Activated naive CD4-positive, alpha-beta T cell treated with anti-CD3 and anti-CD28 coated beads, Interleukin-2, amount 50 U/mL, for 24 hours (primary cell): ENCODE measurements at regions not wholly inside any gene's neighbourhood (a gene's known extent, or its start where the extent isn't known, plus 50 kb on each side); places are given as distances from the start of the nearest gene placed in this dataset.
"Not testable (repeated sequence)": the region's sequence is repeated elsewhere in the genome, so short reads cannot be mapped to it uniquely, and the experiment has no call there.

Source experiments
- H3K27ac Mint-ChIP-seq: one replicate; pipeline ENCODE4 v1.8.0; 2021; ENCODE audit warnings: mild to moderate bottlenecking, mixed read lengths
- H3K27me3 Mint-ChIP-seq: one replicate; pipeline ENCODE4 v1.8.0; 2021; ENCODE audit warnings: mixed read lengths
- H3K36me3 Mint-ChIP-seq: one replicate; pipeline ENCODE4 v1.8.0; 2021; ENCODE audit warnings: mixed read lengths
- H3K4me1 Mint-ChIP-seq: one replicate; pipeline ENCODE4 v1.8.0; 2021; ENCODE audit warnings: mixed read lengths
- H3K4me3 Mint-ChIP-seq: one replicate; pipeline ENCODE4 v1.8.0; 2021; ENCODE audit warnings: mild to moderate bottlenecking, mixed read lengths
- H3K9me3 Mint-ChIP-seq: one replicate; pipeline ENCODE4 v1.8.0; 2021; ENCODE audit warnings: mixed read lengths

DNA sequence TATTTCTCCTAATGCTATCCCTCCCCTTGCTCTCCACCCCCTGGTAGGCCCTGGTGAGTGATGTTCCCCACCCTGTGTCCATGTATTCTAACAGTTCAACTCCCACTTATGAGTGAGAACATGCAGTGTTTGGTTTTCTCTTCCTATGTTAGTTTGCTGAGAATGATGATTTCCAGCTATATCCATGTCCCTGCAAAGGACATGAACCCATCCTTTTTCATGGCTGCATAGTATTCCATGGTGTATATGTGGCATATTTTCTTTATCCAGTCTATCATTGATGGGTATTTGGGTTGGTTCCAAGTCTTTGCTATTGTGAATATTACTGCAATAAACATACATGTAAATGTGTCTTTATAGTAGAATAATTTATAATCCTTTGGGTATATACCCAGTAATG lies 540.3 kb downstream of the TMTC2 start:
- not testable (repeated sequence) for H3K9me3 Mint-ChIP-seq, H3K4me1 Mint-ChIP-seq, H3K36me3 Mint-ChIP-seq, H3K27me3 Mint-ChIP-seq, H3K4me3 Mint-ChIP-seq, H3K27ac Mint-ChIP-seq

DNA sequence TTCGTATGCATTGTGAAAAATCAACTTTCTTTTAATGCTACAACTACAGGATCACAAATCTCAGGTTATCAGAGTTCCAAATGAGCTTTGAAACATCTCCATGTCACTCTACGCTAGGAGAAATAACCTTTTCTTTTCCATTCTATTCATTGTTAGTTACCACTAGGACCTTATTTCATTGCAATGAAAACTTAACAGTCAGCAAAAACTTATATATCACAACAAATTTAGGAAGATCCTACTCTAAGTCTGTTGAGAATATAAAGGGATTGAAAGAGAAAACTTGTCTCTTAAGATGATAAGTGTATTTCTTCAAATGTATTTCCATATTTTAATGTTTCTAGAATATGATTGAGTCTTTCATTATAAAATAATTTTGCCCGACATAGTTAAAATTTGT lies 539.1 kb downstream of the TMTC2 start:
- Mint-ChIP-seq H3K27me3 (no peaks in the 10 kb centered on the region), H3K36me3 (no peaks in the 10 kb centered on the region), H3K4me3 (no peak overlapping the region), H3K27ac (no peak overlapping the region), H3K4me1 (no peaks in the 10 kb centered on the region), H3K9me3 (no peaks in the 10 kb centered on the region)

DNA sequence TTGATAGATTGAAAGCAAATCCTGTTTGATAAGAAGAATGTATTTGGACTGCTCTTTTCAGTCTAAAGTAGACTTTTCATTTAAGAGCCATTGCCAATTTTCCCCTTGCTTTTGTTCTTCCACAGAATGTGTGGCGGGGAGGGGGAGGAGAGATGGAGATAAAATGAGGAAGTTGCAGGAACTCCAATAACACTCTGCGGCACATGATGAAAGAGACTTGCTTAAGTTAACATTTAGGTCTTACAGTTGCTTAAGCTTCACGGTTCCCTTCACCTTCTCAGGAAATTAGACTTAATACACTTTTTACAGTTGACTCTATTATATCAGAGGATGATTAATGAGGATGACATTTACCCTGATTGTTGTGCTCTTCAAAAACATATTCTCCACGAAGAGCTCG lies 537.3 kb downstream of the TMTC2 start:
- no peaks in the 10 kb centered on the region for H3K36me3 Mint-ChIP-seq
- H3K27me3 Mint-ChIP-seq, result no peaks in the 10 kb centered on the region
- no peak overlapping the region for H3K4me3 Mint-ChIP-seq
- H3K4me1 Mint-ChIP-seq, result no peaks in the 10 kb centered on the region
- H3K27ac Mint-ChIP-seq, result no peak overlapping the region
- no peaks in the 10 kb centered on the region for H3K9me3 Mint-ChIP-seq

DNA sequence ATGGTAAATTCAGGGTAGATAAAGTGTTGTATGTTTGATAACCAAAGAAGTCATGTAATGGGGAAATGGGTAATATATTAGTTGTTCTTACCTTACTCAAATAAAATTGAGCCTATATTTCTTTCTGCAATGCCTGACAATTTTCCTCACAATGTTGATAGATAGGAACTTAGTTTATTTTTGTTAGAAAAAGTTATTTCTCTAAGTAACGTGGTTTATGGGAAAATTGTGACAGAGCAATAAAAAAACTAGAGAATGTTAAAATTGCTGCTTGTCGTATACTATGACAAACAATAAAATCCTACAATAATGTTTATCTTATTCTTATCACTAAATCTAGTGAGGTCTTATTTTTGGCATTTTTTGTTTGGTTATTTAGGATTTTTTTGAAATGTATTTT lies 534.1 kb downstream of the TMTC2 start:
- no peaks in the 10 kb centered on the region for H3K4me1 Mint-ChIP-seq
- H3K9me3 Mint-ChIP-seq, result no peaks in the 10 kb centered on the region
- no peak overlapping the region for H3K27ac Mint-ChIP-seq
- H3K36me3 Mint-ChIP-seq, result no peaks in the 10 kb centered on the region
- H3K4me3 Mint-ChIP-seq, result no peak overlapping the region
- no peaks in the 10 kb centered on the region for H3K27me3 Mint-ChIP-seq

DNA sequence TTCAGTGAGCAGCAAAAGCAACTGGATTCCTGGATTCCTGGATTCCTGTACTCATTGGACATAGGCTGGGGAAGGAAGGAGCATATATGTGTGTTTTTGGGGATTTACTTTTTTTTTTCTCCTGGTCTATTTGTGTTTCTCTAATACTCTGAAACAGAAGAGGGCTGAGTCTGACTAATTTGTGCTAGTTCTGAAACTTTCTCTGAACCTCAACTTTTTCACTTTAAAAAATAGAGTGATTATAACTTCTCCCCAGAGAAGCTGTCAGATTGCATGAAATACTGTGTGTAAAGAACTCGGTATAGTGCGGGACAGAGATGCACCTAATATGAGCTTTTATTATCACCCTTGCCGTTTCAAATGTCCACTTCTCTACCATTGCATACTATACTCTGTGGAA lies 529.5 kb downstream of the TMTC2 start:
- Mint-ChIP-seq H3K27me3 (no peaks in the 10 kb centered on the region), H3K36me3 (no peaks in the 10 kb centered on the region), H3K9me3 (no peaks in the 10 kb centered on the region), H3K4me3 (no peak overlapping the region), H3K27ac (no peak overlapping the region), H3K4me1 (no peaks in the 10 kb centered on the region)

DNA sequence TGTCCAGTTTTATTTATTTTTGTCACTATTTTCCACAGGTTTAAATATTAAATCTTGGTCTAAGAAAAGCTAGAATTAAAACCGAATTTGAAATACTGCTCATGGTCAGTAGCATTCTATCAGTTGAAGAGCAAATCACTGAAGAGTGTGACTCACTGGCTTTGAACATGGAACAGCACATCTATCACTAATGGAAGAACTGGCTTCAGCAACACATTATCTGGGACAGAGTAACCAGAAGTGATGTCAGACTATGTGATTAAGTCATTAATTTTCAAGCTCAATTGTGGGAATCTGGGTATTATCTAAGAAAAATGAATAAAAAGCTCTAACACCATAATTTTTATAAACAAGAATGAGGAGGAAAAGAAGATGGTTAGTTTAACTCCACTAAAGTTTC lies 527.5 kb downstream of the TMTC2 start:
- H3K27me3 Mint-ChIP-seq, result no peaks in the 10 kb centered on the region
- H3K36me3 Mint-ChIP-seq, result no peaks in the 10 kb centered on the region
- no peaks in the 10 kb centered on the region for H3K4me1 Mint-ChIP-seq
- H3K4me3 Mint-ChIP-seq, result no peak overlapping the region
- H3K9me3 Mint-ChIP-seq, result no peaks in the 10 kb centered on the region
- no peak overlapping the region for H3K27ac Mint-ChIP-seq

DNA sequence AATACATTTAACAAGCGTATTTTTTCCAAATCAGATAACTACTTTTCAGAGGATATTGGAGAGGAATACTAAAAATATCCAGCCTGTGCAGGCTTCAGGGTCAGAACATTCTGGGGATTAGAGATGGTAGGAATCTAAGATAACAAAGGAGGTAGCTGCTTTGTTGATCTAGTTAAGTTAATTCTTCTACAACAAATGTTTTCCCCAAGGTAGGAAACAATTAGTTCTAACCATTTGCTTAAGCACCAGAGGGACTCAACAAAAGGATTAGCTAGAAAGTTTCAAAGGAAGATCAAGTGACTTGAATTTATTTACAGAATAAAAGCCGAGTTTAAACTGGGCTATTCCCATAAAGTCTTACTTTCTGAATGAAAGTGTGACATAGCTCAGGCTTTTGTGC lies 524.2 kb downstream of the TMTC2 start:
- no peaks in the 10 kb centered on the region for H3K27me3 Mint-ChIP-seq
- H3K27ac Mint-ChIP-seq, result no peak overlapping the region
- H3K9me3 Mint-ChIP-seq, result no peaks in the 10 kb centered on the region
- H3K4me3 Mint-ChIP-seq, result no peak overlapping the region
- H3K36me3 Mint-ChIP-seq, result no peaks in the 10 kb centered on the region
- H3K4me1 Mint-ChIP-seq, result no peaks in the 10 kb centered on the region

DNA sequence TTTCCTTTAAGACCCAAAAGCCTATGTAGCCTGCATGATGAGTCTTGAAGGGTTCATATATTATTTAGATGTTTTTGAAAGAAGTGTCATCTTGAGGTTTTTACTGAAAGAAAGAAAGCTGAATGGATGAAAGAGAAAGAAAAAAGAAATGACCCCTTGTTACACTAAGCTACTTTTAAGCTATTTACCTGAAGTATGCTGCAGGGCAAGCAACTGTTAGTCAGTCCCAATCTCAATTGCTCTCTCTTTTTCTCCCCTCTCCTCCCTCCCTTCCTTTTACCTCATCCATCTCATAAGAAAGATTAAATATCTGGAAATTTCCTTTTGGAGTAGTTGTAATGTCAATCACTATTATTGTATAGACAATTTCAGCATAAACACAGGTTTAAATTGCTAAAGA lies 512.4 kb downstream of the TMTC2 start:
- Mint-ChIP-seq H3K9me3 (peaks cover 3% of the 10 kb centered on the region), H3K4me3 (no peak overlapping the region), H3K27me3 (no peaks in the 10 kb centered on the region)

DNA sequence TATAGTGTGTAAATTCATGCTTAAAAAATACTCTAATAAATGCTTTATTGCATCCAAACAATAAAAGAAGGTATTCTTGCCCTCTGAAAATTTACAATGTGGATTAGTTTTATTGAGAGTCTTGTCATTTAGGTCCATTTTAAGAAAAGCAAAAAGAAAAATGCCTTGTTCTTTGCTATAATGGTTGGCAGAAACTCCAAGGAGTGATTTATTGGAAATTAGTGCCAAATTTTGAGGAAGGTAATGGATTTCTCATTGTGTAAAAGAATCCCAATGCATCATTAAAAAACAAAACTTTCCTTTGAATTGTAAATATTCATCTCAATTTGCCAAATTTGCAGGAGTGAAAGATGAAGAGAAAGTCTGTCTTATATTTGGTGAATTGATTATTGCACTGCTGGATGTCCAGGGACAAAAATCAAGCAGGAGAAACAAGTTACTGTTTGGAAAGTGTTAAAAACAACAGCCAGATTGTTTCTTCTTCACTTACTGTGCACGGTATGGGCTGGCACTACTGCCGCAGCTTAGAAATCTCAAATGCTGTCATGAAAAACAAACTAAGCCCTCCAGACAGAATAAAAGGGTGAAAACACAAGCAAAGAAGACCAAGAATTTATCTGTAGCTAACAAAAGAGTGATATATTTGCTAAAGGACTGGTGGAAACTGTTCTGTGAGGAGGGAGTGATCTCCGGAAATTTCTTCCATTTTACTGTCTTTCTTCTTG lies 511.7 kb downstream of the TMTC2 start:
- Mint-ChIP-seq H3K27ac (no peak overlapping the region), H3K27me3 (no peaks in the 10 kb centered on the region), H3K9me3 (peaks cover 3% of the 10 kb centered on the region), H3K36me3 (no peaks in the 10 kb centered on the region), H3K4me1 (no peaks in the 10 kb centered on the region), H3K4me3 (no peak overlapping the region)

More for the DNA sequence above, 512.4 kb downstream of the TMTC2 start:
- H3K27ac Mint-ChIP-seq, result no peak overlapping the region
- H3K36me3 Mint-ChIP-seq, result no peaks in the 10 kb centered on the region
- H3K4me1 Mint-ChIP-seq, result no peaks in the 10 kb centered on the region

DNA sequence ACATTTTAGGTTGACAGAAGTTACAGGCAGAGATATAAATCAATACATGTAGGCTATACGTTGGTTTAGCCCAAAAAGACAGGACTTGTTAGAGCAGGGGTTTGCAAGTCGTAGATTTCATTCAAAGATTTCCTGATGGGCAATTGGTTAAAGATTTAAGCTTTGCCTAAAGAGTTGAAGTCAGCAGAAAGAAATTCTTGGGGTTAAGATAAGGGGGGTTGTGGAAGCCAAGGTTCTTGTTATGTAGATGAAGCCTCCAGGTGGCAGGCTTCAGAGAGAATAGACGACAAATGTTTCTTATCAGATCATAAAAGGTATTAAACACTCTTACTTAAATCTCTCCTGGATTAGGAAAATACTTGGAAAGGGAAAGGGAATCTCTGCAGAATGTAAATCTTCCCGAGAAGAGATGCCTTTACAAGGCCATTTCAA lies 510.8 kb downstream of the TMTC2 start:
- Mint-ChIP-seq H3K4me3 (no peak overlapping the region), H3K27me3 (no peaks in the 10 kb centered on the region), H3K9me3 (peaks cover 3% of the 10 kb centered on the region), H3K4me1 (no peaks in the 10 kb centered on the region), H3K36me3 (no peaks in the 10 kb centered on the region), H3K27ac (no peak overlapping the region)

DNA sequence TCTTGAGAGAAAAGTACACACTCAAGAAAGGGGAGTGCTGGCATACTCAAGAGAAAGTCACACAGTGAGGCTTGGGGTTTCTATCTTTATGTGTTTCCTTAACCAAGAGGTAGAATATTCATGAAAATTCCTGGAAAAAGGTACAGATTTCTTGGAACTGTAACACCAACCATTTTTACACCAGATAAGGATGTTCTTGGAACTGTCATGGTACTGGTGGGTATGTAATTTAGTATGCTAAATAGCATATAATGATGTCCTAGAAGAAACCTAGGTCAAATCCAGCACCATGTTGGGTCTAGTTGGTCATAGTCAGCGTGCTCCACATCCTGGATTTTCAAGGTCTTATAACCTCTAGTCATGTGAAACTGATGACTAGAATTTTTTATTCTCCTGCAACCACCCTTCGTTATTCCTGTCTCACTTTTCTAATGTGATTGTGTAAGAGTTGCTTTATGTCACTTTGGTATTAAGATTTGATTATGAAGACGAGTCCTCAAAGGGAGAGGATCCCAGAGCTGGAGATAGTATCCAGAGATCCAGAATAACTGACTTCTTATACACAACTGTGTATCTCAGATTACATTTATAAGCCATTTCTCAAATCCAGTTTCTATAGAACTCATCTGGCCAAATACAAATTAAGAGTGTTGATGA lies 510.1 kb downstream of the TMTC2 start:
- H3K27me3 Mint-ChIP-seq, result no peaks in the 10 kb centered on the region
- peaks cover 3% of the 10 kb centered on the region for H3K9me3 Mint-ChIP-seq
- no peaks in the 10 kb centered on the region for H3K36me3 Mint-ChIP-seq
- no peaks in the 10 kb centered on the region for H3K4me1 Mint-ChIP-seq
- H3K4me3 Mint-ChIP-seq, result no peak overlapping the region
- no peak overlapping the region for H3K27ac Mint-ChIP-seq

DNA sequence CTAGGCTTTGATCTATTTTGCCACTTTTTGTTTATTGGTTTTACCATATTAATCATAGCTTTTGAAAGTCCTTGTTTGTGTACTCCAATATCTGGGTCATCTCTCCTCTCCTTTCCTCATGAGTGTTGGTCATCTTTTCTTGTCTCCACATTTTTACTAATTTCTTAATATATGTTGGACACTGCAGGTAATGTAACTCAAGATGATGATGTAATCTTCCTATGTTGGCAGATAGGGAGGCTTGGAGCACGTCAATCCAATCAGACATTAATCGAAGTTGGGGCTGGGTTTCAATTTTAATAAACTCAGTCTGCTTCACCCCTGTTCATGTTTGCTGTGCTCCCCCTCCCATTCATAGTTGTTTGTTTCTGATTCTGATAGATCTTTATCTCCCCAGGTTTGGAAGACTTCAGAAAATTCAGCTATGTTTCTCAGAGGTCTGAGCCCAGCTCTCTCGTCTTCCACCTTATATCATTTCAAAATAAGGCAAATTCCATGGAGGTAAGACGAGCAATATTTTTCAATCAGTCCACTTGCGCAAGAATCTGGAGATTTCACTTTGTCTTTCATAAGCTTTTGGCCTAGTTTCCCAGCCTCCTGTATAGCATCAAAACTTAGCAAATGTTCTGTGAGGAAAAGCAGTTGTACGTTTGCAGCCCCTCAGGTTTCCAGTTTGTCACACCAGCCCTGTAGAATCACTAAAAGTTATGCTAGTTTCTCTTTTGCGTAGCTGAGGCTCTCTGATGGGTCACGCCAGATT lies 504.1 kb downstream of the TMTC2 start:
- Mint-ChIP-seq H3K27me3 (no peaks in the 10 kb centered on the region), H3K4me3 (no peak overlapping the region), H3K4me1 (no peaks in the 10 kb centered on the region), H3K27ac (no peak overlapping the region), H3K36me3 (no peaks in the 10 kb centered on the region), H3K9me3 (peaks cover 3% of the 10 kb centered on the region)

DNA sequence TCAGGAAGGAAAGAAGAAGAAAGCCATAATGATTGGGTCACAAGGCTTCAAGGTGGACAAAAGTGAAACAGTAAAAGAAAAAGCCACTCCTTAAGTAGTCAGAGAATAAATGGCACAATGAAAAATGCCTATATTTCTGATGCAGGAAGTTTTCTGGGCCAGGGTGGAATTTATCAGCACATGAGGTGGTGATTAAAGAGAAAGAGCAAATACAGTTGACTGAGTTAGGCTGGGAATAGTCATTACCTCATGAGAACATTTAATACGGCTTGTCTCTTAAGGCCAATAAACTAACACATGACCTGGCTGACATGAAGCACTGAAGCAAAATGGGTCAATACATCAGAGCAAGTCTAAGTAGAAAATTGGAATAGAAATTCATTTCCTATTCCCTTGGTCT lies 499.7 kb downstream of the TMTC2 start:
- Mint-ChIP-seq H3K27ac (no peak overlapping the region), H3K4me3 (no peak overlapping the region), H3K9me3 (no peaks in the 10 kb centered on the region), H3K36me3 (no peaks in the 10 kb centered on the region), H3K4me1 (no peaks in the 10 kb centered on the region), H3K27me3 (no peaks in the 10 kb centered on the region)

DNA sequence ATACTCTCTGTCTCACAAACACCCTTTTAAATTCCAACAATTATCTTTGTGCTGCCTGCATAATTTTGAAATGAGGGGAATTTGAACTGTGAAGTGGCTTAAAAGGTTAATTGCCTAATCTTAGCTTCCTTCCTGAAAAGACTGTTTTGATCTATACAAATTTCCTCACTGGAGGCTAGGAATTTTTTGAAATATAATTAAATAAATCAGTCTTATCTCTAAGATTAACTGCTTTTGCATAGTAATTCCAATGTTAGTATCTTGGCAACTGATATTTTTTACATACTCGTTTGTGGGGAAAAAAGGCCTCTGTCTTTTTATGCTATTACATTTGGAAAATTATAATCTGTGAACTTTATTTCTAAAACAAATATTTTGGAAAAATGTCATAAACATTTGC lies 498.5 kb downstream of the TMTC2 start:
- Mint-ChIP-seq H3K4me3 (no peak overlapping the region), H3K27me3 (no peaks in the 10 kb centered on the region), H3K9me3 (no peaks in the 10 kb centered on the region), H3K27ac (no peak overlapping the region), H3K4me1 (no peaks in the 10 kb centered on the region), H3K36me3 (no peaks in the 10 kb centered on the region)
